OCI-LY1 (cell line): ENCODE measurements at regions not wholly inside any gene's neighbourhood (a gene's known extent, or its start where the extent isn't known, plus 50 kb on each side); places are given as distances from the start of the nearest gene placed in this dataset.

ENCODE experiments used
- CTCF ChIP-seq: fragments of 200-600 bp; sonication (generic), shearing (Covaris generic); IDR thresholded peaks from 2 replicates; pipeline ENCODE4 v1.5.1; 2017; ENCODE audit warnings: mild to moderate bottlenecking, antibody characterized with exemption, low read length, moderate library complexity, mixed read lengths
- EZH2 ChIP-seq: fragments of 200-600 bp; sonication (generic), shearing (Covaris generic); IDR thresholded peaks from 2 replicates; pipeline ENCODE4 v1.8.0; 2017; ENCODE audit warnings: borderline replicate concordance, mixed run types, mild to moderate bottlenecking, antibody characterized with exemption, low read length, moderate library complexity, mixed read lengths

GRCh38 chr5:85656050-85656449 lies 961.7 kb upstream of the COX7C start:
- TF ChIP-seq CTCF: no peak
- no peak for TF ChIP-seq EZH2
